ENCODE measurements at regions not wholly inside any gene's neighbourhood (a gene's known extent, or its start where the extent isn't known, plus 50 kb on each side); places are given as distances from the start of the nearest gene placed in this dataset.
A peak's percentile ranks its signal among the peaks of the same experiment; 100 is the strongest.
"Not testable (repeated sequence)": the region's sequence is repeated elsewhere in the genome, so short reads cannot be mapped to it uniquely, and the experiment has no call there.

GRCh38 chr6:137623293-137623692 lies 129.1 kb upstream of the OLIG3 start:
- no peak for DNase-seq (ENCODE audit: low read depth)

- DNase-seq (ENCODE audit: low read depth) = no peak
Measured at GRCh38 chr6:137625100-137625661, 131.0 kb upstream of the OLIG3 start.

- DNase-seq (ENCODE audit: low read depth) = no peak
Measured at GRCh38 chr6:137625808-137626207, 131.6 kb upstream of the OLIG3 start.

GRCh38 chr6:137630666-137631065 lies 136.5 kb upstream of the OLIG3 start:
- no peak for DNase-seq (ENCODE audit: low read depth)

GRCh38 chr6:137631323-137631722 lies 137.1 kb upstream of the OLIG3 start:
- DNase-seq (ENCODE audit: low read depth) = no peak

GRCh38 chr6:137634177-137634576 lies 140.0 kb upstream of the OLIG3 start:
- not testable (repeated sequence) for DNase-seq (ENCODE audit: low read depth)

GRCh38 chr6:137637121-137637520 lies 142.9 kb upstream of the OLIG3 start:
- no peak for DNase-seq (ENCODE audit: low read depth)

- DNase-seq (ENCODE audit: low read depth) = no peak
Measured at GRCh38 chr6:137638926-137639706, 144.9 kb upstream of the OLIG3 start.

- no peak for DNase-seq (ENCODE audit: low read depth)
Measured at GRCh38 chr6:137640086-137640485, 145.9 kb upstream of the OLIG3 start.

GRCh38 chr6:137641474-137642077 lies 147.4 kb upstream of the OLIG3 start:
- DNase-seq (ENCODE audit: low read depth) = peak; percentile 26

- not testable (repeated sequence) for DNase-seq (ENCODE audit: low read depth)
Measured at GRCh38 chr6:137643210-137643609, 149.0 kb upstream of the OLIG3 start.

- DNase-seq (ENCODE audit: low read depth) = not testable (repeated sequence)
Measured at GRCh38 chr6:137643644-137644043, 149.4 kb upstream of the OLIG3 start.

GRCh38 chr6:137645850-137646249 lies 151.7 kb upstream of the OLIG3 start:
- DNase-seq (ENCODE audit: low read depth) = no peak

GRCh38 chr6:137646484-137646883 lies 152.3 kb upstream of the OLIG3 start:
- DNase-seq (ENCODE audit: low read depth) = no peak

- DNase-seq (ENCODE audit: low read depth) = no peak
Measured at GRCh38 chr6:137647762-137648447, 153.7 kb upstream of the OLIG3 start.

GRCh38 chr6:137650720-137651119 lies 156.5 kb upstream of the OLIG3 start:
- no peak for DNase-seq (ENCODE audit: low read depth)

- no peak for DNase-seq (ENCODE audit: low read depth)
Measured at GRCh38 chr6:137651178-137651577, 157.0 kb upstream of the OLIG3 start.

GRCh38 chr6:137651591-137652335 lies 157.6 kb upstream of the OLIG3 start:
- DNase-seq (ENCODE audit: low read depth) = no peak

- no peak for DNase-seq (ENCODE audit: low read depth)
Measured at GRCh38 chr6:137652961-137653705, 158.9 kb upstream of the OLIG3 start.

GRCh38 chr6:137653706-137654059 lies 159.5 kb upstream of the OLIG3 start:
- DNase-seq (ENCODE audit: low read depth) = no peak

- DNase-seq (ENCODE audit: low read depth) = no peak
Measured at GRCh38 chr6:137654365-137654981, 160.3 kb upstream of the OLIG3 start.

Measured in stimulated activated CD8-positive, alpha-beta memory T cell treated with anti-CD3 and anti-CD28 coated beads, Interleukin-4, amount 100 ng/mL, for 24 hours (primary cell).